ENCODE measurements at regions not wholly inside any gene's neighbourhood (a gene's known extent, or its start where the extent isn't known, plus 50 kb on each side); places are given as distances from the start of the nearest gene placed in this dataset.

GRCh38 chr10:8233049-8233448, 178.6 kb downstream of the GATA3 start:
- Mint-ChIP-seq H3K27ac (no peak overlapping the region), H3K27me3 (no peaks in the 10 kb centered on the region), H3K4me1 (ENCODE audit: low read depth) (peaks cover 34% of the 10 kb centered on the region), H3K36me3 (ENCODE audit: low read depth) (no peaks in the 10 kb centered on the region), H3K4me3 (no peak overlapping the region), H3K9me3 (no peaks in the 10 kb centered on the region)
- Histone ChIP-seq H3K4me3 (ENCODE audit: low read length) (no peak overlapping the region), H3K36me3 (ENCODE audit: insufficient read depth, low read length) (no peaks in the 10 kb centered on the region), H3K27ac (ENCODE audit: low read depth in 1 of 2, low read length in 2 of 2) (no peak overlapping the region), H3K9me3 (ENCODE audit: control insufficient read depth in 1 of 2, insufficient read depth in 1 of 2, low read length in 2 of 2) (no peaks in the 10 kb centered on the region), H3K27me3 (ENCODE audit: control insufficient read depth in 1 of 2, insufficient read depth in 2 of 2, low read length in 2 of 2) (no peaks in the 10 kb centered on the region), H3K4me1 (ENCODE audit: insufficient read depth, low read length) (peaks cover 19% of the 10 kb centered on the region)
- ChIA-PET CTCF (no interaction called here), POLR2A (no interaction called here)
- DNase-seq = no peak
- ATAC-seq (ENCODE audit: poor library complexity) = no peak
- TF ChIP-seq CTCF (IDR thresholded peaks at IDR 0.05) = no peak
- intact Hi-C loops (cut with DNase I, micrococcal nuclease) = no loop called here

GRCh38 chr10:8233832-8234259, 179.4 kb downstream of the GATA3 start:
- ATAC-seq (ENCODE audit: poor library complexity) = no peak

GRCh38 chr10:8235253-8236027, 181.0 kb downstream of the GATA3 start:
- Histone ChIP-seq H3K27ac (ENCODE audit: low read depth in 1 of 2, low read length in 2 of 2) (no peak overlapping the region), H3K36me3 (ENCODE audit: insufficient read depth, low read length) (no peaks in the 10 kb centered on the region), H3K9me3 (ENCODE audit: control insufficient read depth in 1 of 2, insufficient read depth in 1 of 2, low read length in 2 of 2) (no peaks in the 10 kb centered on the region), H3K4me3 (ENCODE audit: low read length) (no peak overlapping the region), H3K27me3 (ENCODE audit: control insufficient read depth in 1 of 2, insufficient read depth in 2 of 2, low read length in 2 of 2) (no peaks in the 10 kb centered on the region), H3K4me1 (ENCODE audit: insufficient read depth, low read length) (peaks cover 31% of the 10 kb centered on the region)
- Mint-ChIP-seq H3K4me3 (no peak overlapping the region), H3K27me3 (no peaks in the 10 kb centered on the region), H3K9me3 (no peaks in the 10 kb centered on the region), H3K27ac (no peak overlapping the region), H3K4me1 (ENCODE audit: low read depth) (peaks cover 42% of the 10 kb centered on the region), H3K36me3 (ENCODE audit: low read depth) (no peaks in the 10 kb centered on the region)
- intact Hi-C loops (cut with DNase I, micrococcal nuclease) = loop anchor here in 1 of 2 experiments (5.0 kb wide), 1 partner anchor 178 kb away; no protein-coding TSS in a partner anchor
- CTCF ChIA-PET = interaction anchor here (1.5 kb wide), 1 partner anchor 9 kb away, joined by 3 read pairs; no protein-coding TSS in a partner anchor
- DNase-seq (no peak), ATAC-seq (ENCODE audit: poor library complexity) (no peak)
- TF ChIP-seq CTCF (IDR thresholded peaks at IDR 0.05) = no peak
- POLR2A ChIA-PET = no interaction called here

More at GRCh38 chr10:8233832-8234259, 179.4 kb downstream of the GATA3 start:
- Mint-ChIP-seq H3K4me3 (no peak overlapping the region), H3K4me1 (ENCODE audit: low read depth) (peaks cover 41% of the 10 kb centered on the region), H3K27me3 (no peaks in the 10 kb centered on the region), H3K9me3 (no peaks in the 10 kb centered on the region), H3K36me3 (ENCODE audit: low read depth) (no peaks in the 10 kb centered on the region), H3K27ac (no peak overlapping the region)
- no peak for DNase-seq
- Histone ChIP-seq H3K4me1 (ENCODE audit: insufficient read depth, low read length) (peaks cover 27% of the 10 kb centered on the region), H3K9me3 (ENCODE audit: control insufficient read depth in 1 of 2, insufficient read depth in 1 of 2, low read length in 2 of 2) (no peaks in the 10 kb centered on the region), H3K36me3 (ENCODE audit: insufficient read depth, low read length) (no peaks in the 10 kb centered on the region), H3K27me3 (ENCODE audit: control insufficient read depth in 1 of 2, insufficient read depth in 2 of 2, low read length in 2 of 2) (no peaks in the 10 kb centered on the region), H3K4me3 (ENCODE audit: low read length) (no peak overlapping the region), H3K27ac (ENCODE audit: low read depth in 1 of 2, low read length in 2 of 2) (no peak overlapping the region)
- ChIA-PET POLR2A (no interaction called here), CTCF (no interaction called here)
- no peak for TF ChIP-seq CTCF (IDR thresholded peaks at IDR 0.05)
- intact Hi-C loops (cut with DNase I, micrococcal nuclease) = no loop called here

Data from CD4-positive, alpha-beta T cell (primary cell).